Caki2 (cell line): ENCODE measurements at regions not wholly inside any gene's neighbourhood (a gene's known extent, or its start where the extent isn't known, plus 50 kb on each side); places are given as distances from the start of the nearest gene placed in this dataset.

Experiments used
- DNase-seq: peaks from one replicate; pipeline ENCODE4 v3.0.0-alpha.2; 2015; ENCODE audit warnings: low read depth
- in situ Hi-C: cut with HindIII; loops from 2 replicates; pipeline ENCODE4 v1.10.0; 2016; ENCODE audit warnings: low sequenced_read_pairs, low pct_unique_long_range_greater_than_20kb, mixed read lengths

DNA sequence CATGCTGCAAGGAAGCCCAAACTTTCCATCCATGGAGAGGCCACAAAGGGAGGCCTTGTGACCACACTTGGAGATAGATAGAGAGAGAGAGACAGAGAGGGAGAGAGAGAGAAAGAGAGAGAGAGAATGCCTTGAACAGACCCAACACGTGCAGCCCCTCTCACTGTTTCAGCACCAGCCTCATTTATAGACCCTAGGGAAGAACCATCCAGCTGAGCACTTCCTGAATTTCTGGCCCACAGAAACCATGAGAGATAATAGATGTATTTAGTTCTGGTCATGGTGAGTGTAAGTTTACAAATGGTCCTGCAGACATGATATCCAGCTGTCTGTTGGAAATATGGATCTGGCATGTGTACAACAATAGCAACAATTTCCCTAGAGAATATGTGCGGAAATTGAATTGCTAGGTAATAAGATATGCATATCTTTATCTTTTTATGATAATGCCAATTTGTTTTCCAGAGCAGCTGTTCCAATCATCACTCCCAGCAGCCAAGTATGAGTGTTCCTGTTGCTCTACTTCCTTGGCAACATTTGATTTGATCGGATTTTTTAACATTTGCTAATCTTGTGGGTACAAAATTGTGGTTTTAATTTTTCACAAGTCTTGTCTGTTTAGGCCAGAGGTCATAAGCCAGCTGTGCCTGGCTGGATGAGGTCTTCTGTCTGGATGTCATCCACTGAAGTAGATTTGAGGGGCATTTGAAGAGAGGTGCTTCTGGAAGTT lies 217.3 kb upstream of the IL12B start:
- in situ Hi-C loops, result no loop called here
- DNase-seq, result no peak

DNA sequence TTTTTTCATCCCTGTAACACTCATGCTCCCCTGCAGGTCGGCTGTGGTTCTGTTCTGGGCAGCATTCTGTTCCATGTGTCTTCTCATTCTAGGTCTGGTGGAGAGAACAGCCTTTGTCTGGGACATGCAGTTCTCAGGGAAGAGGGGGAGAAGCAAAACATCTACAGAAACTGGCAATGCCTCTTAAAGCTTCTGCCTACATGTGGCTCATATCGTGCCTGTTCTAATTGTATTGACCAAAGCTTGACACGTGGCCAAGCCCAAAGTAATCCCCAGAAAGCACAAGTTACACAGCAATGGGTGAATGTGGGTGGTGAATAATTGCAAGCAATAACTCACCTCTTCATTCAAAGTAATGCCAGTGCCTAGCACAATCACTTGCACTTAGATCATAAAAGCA lies 218.2 kb upstream of the IL12B start:
- in situ Hi-C loops, result no loop called here
- DNase-seq, result no peak

DNA sequence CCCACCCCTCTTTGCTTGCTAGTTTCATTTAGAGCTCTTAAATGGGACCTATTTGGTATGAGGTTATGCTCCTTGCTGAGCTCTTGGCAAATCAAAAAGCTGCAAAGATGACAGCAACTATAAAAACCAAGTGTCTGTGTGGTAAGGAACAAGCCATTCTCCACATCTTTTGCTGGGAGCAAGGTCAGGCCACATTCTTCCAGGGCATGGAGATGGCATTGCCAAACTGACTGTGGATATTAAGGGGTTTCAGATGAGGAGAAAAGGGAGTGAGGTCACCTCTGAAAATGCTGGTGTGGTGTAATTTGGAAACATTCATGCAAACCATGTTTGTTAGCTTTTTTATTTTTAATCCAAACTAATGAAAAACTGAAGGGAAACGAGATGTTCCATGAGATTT lies 218.8 kb upstream of the IL12B start:
- in situ Hi-C loops, result no loop called here
- no peak for DNase-seq

DNA sequence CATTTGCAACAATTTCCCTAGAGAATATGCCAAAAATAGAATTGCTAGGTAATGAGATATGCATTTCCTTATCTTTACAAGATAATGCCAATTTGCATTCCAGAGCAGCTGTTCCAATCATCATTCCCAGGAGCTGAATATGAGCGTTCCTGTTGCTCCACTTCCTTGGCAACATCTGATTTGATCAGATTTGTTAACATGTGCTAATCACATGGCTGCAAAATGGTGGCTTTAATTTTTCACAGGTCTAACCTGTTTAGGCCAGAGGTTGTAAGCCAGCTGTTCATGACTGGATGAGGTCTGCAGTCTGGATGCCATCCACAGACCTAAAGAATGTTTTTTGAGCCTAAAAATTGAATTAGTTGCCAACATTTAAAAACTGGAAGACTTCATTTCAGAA lies 220.7 kb upstream of the IL12B start:
- DNase-seq, result no peak
- in situ Hi-C loops, result no loop called here

DNA sequence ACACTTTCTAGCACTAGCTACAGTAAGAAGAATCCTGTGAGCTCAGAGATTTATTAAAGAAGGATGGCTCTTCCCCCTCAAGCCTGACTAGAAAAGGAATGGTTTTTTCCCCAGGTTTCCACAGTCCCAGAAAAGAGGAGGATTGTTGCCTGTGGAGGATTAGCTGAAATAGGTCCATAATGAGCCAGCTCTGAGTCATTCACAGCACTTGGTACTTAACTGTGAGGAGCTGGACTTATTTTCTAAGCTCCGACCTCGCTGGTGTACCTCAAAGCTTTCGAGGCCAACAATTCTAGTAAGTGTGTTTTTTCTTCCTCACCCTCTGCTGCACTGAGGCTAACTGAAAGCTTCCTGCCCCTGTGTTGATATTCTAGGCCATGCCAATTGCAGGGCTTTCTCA lies 222.5 kb upstream of the IL12B start:
- DNase-seq, result no peak
- in situ Hi-C loops, result no loop called here

DNA sequence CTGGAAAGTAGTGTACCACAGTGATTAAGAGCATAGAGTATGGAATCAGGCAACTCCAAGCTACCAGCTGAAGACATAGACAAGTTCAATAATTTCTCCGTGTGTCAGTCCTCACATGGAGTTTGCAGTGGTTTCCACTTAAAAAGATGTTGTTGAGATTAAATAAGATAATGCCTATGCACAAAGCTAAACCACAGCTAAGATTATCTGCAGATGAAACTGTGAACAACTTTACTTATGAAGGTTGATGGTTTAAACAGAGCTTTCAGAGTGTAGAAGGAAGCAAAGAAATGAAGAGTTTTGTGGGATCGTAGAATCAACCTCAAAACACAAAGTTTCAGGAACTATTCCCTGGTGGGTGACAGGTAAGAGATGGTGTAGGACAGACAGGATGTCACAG lies 223.5 kb upstream of the IL12B start:
- no peak for DNase-seq

DNA sequence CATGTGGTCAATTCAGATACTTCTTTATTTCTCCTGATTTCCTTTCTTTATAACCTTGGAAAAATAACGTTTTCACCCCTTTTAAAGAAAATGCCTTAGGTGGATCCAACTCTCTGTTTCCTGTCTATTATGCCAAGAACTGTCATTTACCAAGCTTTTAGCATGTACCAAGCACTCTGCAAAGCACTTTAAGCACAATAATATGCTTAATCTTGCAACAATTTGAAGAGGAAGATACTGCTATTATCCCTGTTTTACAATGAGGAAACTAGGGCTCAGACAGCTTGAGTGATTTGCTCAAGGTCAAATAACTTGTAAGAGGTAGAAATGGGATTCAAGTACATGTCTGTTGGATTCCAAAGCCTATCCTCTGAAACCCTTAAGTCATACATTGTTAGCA lies 224.8 kb upstream of the IL12B start:
- DNase-seq, result no peak
- in situ Hi-C loops, result no loop called here

More for the DNA sequence above, 223.5 kb upstream of the IL12B start:
- in situ Hi-C loops, result no loop called here

DNA sequence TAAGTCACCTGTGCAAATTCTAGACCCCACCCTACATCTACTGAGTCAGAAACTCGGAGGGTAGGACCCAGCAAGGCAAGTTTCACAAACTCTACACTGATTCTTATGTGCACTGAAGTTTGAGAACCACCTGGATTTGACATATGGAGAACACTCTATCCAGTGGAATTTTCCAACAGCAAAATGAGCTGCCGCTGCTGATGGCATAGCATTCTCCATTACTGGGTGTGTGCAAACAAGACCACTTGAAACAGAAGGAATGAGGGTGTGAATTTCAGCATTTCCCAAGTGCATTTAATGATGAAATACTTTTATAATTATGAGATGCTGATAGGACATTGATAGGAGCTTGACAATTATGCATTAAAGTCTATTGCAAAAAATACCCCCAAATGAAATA lies 229.1 kb upstream of the IL12B start:
- in situ Hi-C loops, result no loop called here
- DNase-seq, result no peak

DNA sequence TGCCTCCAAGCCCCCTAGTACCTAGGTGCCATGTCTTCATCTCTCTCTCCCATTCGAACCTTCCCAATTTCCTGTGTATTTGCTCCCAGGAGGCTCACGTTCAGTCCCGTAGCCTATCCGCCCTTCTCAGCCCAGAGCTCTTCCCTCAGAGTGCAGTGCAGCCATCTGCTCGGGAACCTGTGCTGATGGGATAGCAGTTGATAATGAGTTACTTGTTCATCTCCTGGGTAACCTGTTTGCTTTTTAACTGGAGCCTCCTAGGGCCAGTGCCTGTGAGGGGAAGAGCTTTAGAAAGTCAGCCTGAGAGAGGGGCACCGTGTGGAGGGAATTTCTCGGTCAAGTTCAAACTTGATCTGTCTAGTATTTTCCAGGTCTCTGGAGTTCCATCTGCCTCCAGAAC lies 229.8 kb upstream of the IL12B start:
- no peak for DNase-seq
- in situ Hi-C loops, result no loop called here

DNA sequence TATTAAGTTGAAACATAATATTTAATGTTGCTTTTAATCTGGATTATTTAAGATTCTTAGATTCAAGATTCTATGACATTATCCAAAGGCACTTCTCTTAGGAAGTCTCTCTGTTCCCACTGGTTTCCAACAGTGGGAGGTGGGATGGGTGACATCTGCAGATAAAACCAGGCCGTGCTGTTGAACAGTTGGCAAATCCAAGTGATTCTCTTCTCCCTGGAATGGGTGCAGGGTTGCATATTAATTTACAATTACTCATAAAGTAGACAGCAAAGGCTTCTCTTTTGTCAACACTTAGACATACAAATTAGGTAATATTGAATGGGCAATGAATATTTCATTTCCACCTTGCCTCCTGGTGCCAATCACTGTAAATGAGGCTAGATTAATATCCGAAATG lies 233.7 kb upstream of the IL12B start:
- in situ Hi-C loops, result no loop called here
- DNase-seq, result no peak

DNA sequence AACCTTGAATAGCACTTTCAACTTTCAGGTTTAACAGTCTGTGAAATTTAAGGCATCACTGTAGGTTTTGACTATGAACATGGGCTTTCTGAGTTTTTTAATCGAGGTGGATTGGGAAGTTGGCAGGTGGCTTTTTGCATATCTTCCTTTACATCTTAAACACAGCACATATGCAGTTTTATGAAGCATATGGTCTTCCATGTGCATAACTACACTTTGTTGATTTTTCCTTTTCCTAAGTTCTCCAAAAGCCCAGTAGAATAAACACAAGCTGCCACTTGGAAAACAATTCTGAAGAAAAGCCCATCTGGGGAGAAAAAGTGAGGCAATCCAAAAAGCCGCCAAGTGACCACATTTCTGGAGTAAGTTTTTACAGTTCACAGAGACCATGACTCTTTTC lies 236.5 kb upstream of the IL12B start:
- DNase-seq, result no peak
- in situ Hi-C loops, result no loop called here

DNA sequence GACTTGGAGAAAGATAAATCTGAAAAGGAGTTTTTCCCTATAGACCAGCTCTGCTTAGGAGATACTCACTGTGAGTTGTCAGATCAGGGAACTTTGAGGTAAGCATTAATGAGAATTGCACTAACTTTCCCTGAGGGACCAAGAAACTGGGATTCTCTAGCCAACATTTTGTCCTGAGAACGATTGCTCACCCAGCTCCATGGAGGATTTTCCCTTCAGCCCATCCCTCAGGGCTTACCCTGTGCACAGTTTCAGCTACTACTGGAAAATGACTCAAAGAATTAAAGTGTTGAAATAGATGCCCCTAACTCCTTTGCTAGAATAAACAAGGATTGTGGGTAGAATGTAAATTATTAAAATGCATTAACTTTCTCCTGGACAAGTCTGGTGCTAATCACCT lies 237.2 kb upstream of the IL12B start:
- DNase-seq, result no peak
- in situ Hi-C loops, result no loop called here

DNA sequence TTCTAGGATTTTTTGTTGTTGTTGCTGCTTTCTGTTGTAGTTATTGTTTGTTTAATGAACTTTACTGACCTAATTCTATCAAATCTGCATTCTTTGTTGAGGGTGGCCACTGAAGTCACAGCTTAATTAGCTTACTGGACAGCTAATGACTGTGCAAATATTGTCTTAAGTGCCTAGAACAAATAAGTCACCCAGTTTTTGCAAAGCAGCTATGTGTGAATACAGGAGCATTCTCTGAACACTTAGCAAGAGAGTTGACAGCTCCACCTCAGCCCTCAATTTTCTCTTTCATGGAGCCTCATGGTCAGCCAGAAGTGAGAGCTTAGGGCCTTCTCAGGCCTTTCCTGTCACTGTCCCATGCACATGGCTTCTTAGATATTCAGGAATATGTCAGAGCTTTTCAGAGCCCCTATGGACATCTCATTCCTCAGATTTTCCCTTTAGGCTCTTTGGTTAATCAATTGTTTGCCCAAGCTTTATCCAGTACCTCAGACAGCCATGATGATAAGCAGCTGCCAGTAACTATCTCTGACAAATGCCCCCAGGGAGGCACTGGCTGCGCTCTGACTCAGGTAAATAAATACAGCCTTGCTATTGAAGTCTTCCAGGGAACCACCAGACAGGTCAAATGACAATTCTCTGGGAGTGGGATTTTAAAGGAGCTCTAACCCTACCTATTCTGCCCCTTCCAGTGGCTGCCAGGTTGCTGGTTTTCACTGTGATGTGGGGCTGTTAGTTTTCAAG lies 241.4 kb upstream of the IL12B start:
- in situ Hi-C loops, result no loop called here
- DNase-seq, result peak; percentile 20

DNA sequence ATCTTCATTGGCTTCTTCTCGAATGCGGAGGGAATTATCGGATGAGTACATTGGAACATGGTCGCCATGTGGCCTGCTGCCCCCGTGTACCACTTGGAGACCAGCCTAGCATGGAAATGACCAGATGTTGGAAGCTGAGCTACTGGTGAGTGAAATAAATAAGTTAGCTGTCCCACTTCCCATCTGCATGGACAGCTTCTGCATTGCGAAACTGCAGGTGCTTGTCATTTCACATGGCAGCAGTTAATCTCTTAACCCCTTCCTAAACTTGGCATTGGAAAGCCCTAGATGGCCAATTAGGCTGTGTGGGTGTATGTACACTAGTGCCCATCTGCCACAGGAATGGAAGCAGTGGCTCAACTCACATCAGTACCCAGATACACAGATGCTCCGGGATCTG lies 246.6 kb upstream of the IL12B start:
- in situ Hi-C loops, result no loop called here
- no peak for DNase-seq

DNA sequence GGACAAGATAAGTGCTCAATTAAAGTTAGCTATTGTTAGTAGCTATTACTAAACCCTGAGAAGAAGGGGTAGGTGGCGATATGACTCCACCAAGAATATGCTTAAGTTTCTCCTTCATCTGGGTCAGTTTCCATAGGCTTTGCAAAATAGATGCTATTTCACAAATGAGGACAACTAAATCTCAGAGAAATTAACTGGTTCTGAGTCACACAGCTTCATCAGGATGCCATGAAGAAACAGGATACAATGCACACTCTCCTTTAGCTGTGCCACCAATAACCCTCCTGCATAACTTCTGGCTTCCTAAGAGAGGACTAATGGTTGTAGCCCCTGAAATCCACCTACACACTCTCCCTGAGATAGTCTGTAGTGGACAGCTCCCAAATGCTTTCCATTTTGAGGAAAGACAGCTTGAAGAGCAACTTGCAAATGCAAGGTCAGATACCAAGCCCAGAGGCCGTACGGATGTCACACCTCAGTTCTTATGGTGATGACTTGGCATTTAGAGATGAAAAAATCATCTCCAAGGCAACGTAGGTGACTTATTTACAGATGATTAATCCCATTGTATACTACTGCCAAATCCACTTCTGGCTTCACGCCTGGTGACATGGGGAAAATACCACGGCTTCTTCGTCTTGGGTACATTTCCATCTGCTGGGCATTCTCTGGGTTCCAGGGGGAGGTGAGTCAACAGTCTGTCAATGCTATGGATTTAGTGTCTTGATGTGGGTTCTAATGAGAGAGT lies 251.4 kb upstream of the IL12B start:
- in situ Hi-C loops, result loop anchor here (10.0 kb wide), 1 partner anchor 323 kb away; no protein-coding TSS in a partner anchor
- DNase-seq, result peak; percentile 100

DNA sequence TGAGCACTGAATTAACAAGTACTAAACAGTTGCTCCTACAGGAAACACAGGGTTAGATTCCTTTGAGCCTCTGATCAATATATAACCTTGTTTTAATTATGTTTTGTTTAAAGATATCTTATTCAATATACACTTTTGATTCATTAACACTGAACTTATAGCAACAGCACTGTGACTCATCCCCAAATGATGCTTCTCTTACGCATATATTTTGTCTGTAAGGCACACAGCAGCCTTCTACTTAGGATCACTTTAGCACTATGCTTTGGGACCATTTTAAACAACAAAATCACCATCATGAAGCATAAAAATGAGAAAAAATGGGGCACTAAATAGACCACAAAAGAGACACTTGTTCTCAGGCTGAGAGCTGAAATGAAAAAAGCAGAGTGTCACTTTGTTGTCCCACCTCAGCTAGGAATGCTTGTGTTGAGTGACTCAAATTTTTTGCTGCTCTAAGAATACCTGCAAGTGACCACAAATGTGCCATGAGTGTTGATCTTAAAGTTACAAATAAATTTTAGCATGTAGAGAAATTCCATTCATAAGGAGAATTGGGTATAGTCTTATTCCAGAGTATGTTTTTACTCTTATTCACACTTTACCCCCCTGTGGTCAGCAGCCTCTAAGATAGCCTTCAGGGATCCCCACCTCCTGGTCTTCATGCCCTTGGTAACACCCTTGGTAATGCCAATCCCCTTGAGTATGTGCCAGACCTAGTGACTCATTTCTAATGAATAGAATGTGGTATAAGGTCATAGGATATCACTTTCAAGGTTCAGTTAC lies 252.7 kb upstream of the IL12B start:
- in situ Hi-C loops, result loop anchor here (10.0 kb wide), 1 partner anchor 322 kb away; no protein-coding TSS in a partner anchor
- DNase-seq, result peak; percentile 95

DNA sequence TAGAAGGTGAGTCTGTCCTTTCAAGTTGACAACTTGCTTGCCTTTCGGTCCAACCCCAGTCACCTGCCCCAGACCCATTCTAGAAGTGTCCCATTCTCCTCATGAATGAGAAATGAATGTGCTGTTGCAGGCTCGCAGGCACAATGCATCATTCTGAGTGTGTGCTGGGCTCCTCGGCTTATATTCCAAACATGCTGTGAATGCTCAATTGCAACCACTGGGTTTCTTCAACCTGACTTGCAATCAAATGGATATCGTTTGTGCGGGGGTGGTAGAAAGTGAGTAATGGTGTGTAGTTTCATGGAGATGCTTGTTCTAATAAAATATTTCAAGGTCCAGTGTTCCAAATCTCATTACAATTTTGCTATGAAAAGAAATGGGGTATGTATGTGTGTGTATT lies 256.6 kb upstream of the IL12B start:
- in situ Hi-C loops, result loop anchor here (10.0 kb wide), 1 partner anchor 318 kb away; no protein-coding TSS in a partner anchor
- DNase-seq, result no peak

DNA sequence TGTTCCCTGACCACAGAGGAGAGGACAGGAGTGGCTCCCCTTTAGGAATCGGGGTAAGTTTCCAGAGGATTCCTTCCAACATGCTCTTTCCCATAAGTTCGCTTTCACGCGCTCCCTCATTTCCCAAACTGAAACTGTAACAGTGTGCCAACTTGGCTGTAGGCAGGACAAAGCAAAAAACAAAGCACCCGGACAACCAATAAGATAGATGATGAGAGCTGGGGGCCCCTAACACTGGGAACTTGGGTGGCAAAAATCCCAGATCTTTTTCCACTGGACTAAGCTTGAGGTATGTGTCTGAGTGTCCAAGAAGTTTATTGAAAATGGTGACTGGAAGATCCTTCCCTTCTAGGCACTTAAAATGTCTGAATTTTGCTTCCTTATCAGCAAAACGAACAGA lies 258.7 kb upstream of the IL12B start:
- no peak for DNase-seq
- in situ Hi-C loops, result loop anchor here (10.0 kb wide), 1 partner anchor 316 kb away; no protein-coding TSS in a partner anchor
